ENCODE measurements at regions not wholly inside any gene's neighbourhood (a gene's known extent, or its start where the extent isn't known, plus 50 kb on each side); places are given as distances from the start of the nearest gene placed in this dataset.

GRCh38 chr5:7970816-7971215, 101.9 kb downstream of the MTRR start (continued):
- TF ChIP-seq IRF3 (IDR thresholded peaks at IDR 0.05; ENCODE audit: low read depth, low read length) (no peak), GABPA (IDR thresholded peaks at IDR 0.05; ENCODE audit: low read depth) (no peak), EP300 (IDR thresholded peaks at IDR 0.05; ENCODE audit: borderline replicate concordance in 1 of 2, low read depth in 1 of 2, low read length in 1 of 2) (no peak), EZH2phosphoT487 (IDR thresholded peaks at IDR 0.05; ENCODE audit: borderline replicate concordance, low read depth) (no peak), FOSL2 (IDR thresholded peaks at IDR 0.05; ENCODE audit: borderline replicate concordance, low read depth) (no peak)

- Histone ChIP-seq H3K27me3 (ENCODE audit: insufficient read depth) (no peaks in the 10 kb centered on the region; the same call in 1 of the 2 replicates), H2AFZ (ENCODE audit: low read depth) (no peak overlapping the region), H3K9ac (no peak overlapping the region), H3K9me2 (no peaks in the 10 kb centered on the region), H3K9me3 (no peaks in the 10 kb centered on the region), H3K79me2 (ENCODE audit: insufficient read depth) (no peaks in the 10 kb centered on the region), H3K36me3 (replicated peaks in 1 of 2; ENCODE audit: control insufficient read depth in 1 of 2, insufficient read depth in 2 of 2, low read length in 1 of 2) (no peaks in the 10 kb centered on the region), H3K4me1 (ENCODE audit: control insufficient read depth in 1 of 2, insufficient read depth in 2 of 2, low read depth in 1 of 2, low read length in 1 of 2) (no peaks in the 10 kb centered on the region), H4K20me1 (ENCODE audit: insufficient read depth) (no peaks in the 10 kb centered on the region), H3F3A (replicated peaks; ENCODE audit: insufficient read depth) (no peaks in the 10 kb centered on the region), H3K27ac (ENCODE audit: low read depth in 2 of 2, low read length in 1 of 2) (no peak overlapping the region), H3K4me2 (no peak overlapping the region), H3K4me3 (ENCODE audit: low read depth in 2 of 2, low read length in 1 of 2) (no peak overlapping the region)
- CTCF ChIA-PET: no interaction called here
- POLR2A ChIA-PET: no interaction called here
- TF ChIP-seq MAX (IDR thresholded peaks at IDR 0.05; ENCODE audit: low read depth): no peak
- no peak for TF ChIP-seq EZH2phosphoT487 (IDR thresholded peaks at IDR 0.05; ENCODE audit: borderline replicate concordance, low read depth)
- no peak for TF ChIP-seq PBX3 (IDR thresholded peaks at IDR 0.05)
- TF ChIP-seq MEF2A (IDR thresholded peaks at IDR 0.05; ENCODE audit: borderline replicate concordance, low read depth): no peak
- TF ChIP-seq SMC3 (IDR thresholded peaks at IDR 0.05; ENCODE audit: low read depth, low read length): no peak
- TF ChIP-seq IRF3 (IDR thresholded peaks at IDR 0.05; ENCODE audit: low read depth, low read length): no peak
- no peak for TF ChIP-seq TAF1 (IDR thresholded peaks at IDR 0.05; ENCODE audit: borderline replicate concordance, low read depth, low read length)
- DNase-seq: no peak
- 34% methylated on average over 5 of the region's 5 CpGs for WGBS (ENCODE audit: low lambda C conversion rate)
Observed at GRCh38 chr5:7976411-7977190, 107.7 kb downstream of the MTRR start.

All from SK-N-SH (cell line).